IMR-90 (cell line): ENCODE measurements at regions not wholly inside any gene's neighbourhood (a gene's known extent, or its start where the extent isn't known, plus 50 kb on each side); places are given as distances from the start of the nearest gene placed in this dataset.

ENCODE experiments used
- ATAC-seq: fragments of 200-7000 bp; cut with Tn5 transposase; 2 replicates; pipeline ENCODE4 v1.9.1; 2020; ENCODE audit warnings: low read depth, mild to moderate bottlenecking, moderate library complexity
- BruUV-seq: library from RNA; stranded (reverse); fragments of 400-500 nt; replicated peaks from 2 replicates; lab custom pipeline; 2021; lab: Mats Ljungman, UMichigan
- CTCF ChIA-PET: fragments of 300-600 bp; formaldehyde crosslinking; extraction: SDS; loops from one replicate; lab custom pipeline; 2021; ENCODE audit warnings: antibody characterized with exemption; lab: Yijun Ruan, JAX
- POLR2A ChIA-PET: fragments of 300-600 bp; sonication (Branson Sonifier 250); formaldehyde crosslinking; loops from one replicate; lab custom pipeline; 2022; ENCODE audit warnings: antibody characterized with exemption; ENCODE audit not compliant: unreplicated experiment; lab: Charles Lee
- DNase-seq: peaks from one replicate; pipeline ENCODE4 v3.0.0; 2013
- H2AFZ ChIP-seq: replicated peaks from 2 replicates; pipeline ENCODE3; 2013; ENCODE audit warnings: low read length, mild to moderate bottlenecking; ENCODE audit not compliant: poor library complexity
- H2AK5ac ChIP-seq: 2 replicates; pipeline ENCODE4 v1.6.1; 2013; ENCODE audit warnings: low read depth, low read length, inconsistent platforms
- H2AK9ac ChIP-seq: replicated peaks from 2 replicates; pipeline ENCODE3; 2013; ENCODE audit warnings: mild to moderate bottlenecking, low read depth, low read length, moderate library complexity; ENCODE audit not compliant: poor library complexity
- H2BK120ac ChIP-seq: 2 replicates; pipeline ENCODE4 v1.6.1; 2013; ENCODE audit warnings: low read depth, low read length, inconsistent platforms
- H2BK15ac ChIP-seq: 3 replicates; pipeline ENCODE4 v1.6.1; 2013; ENCODE audit warnings: low read depth, low read length, inconsistent platforms
- H2BK20ac ChIP-seq: 2 replicates; pipeline ENCODE4 v1.6.1; 2013; ENCODE audit warnings: low read depth, mild to moderate bottlenecking, inconsistent platforms, low read length, moderate library complexity
- H2BK5ac ChIP-seq: 2 replicates; pipeline ENCODE4 v1.6.1; 2013; ENCODE audit warnings: mild to moderate bottlenecking, low read depth, low read length, inconsistent platforms; ENCODE audit not compliant: poor library complexity, severe bottlenecking
- H3K14ac ChIP-seq: replicated peaks from 2 replicates; pipeline ENCODE4 v1.6.1; 2013; ENCODE audit warnings: low read depth, low read length, inconsistent platforms
- H3K18ac ChIP-seq: 2 replicates; pipeline ENCODE4 v1.6.1; 2013; ENCODE audit warnings: low read depth, low read length, control low read depth
- H3K23ac ChIP-seq: 2 replicates; pipeline ENCODE4 v1.6.1; 2013; ENCODE audit warnings: low read depth, low read length, inconsistent platforms
- H3K27ac ChIP-seq: 2 replicates; pipeline ENCODE4 v1.5.1; 2013; ENCODE audit warnings: mild to moderate bottlenecking, control low read depth, low read length; ENCODE audit not compliant: insufficient read depth
- H3K27me3 ChIP-seq: 2 replicates; pipeline ENCODE4 v1.6.1; 2013; ENCODE audit warnings: low read length; ENCODE audit not compliant: control insufficient read depth, insufficient read depth
- H3K36me3 ChIP-seq: 2 replicates; pipeline ENCODE4 v1.6.1; 2013; ENCODE audit warnings: low read length, mixed read lengths; ENCODE audit not compliant: control insufficient read depth, insufficient read depth
- H3K4ac ChIP-seq: 2 replicates; pipeline ENCODE4 v1.6.1; 2013; ENCODE audit warnings: low read depth, low read length, inconsistent platforms
- H3K4me1 ChIP-seq: 2 replicates; pipeline ENCODE4 v1.6.1; 2013; ENCODE audit warnings: low read length, mixed read lengths; ENCODE audit not compliant: control insufficient read depth, insufficient read depth
- H3K4me2 ChIP-seq: 2 replicates; pipeline ENCODE4 v1.6.1; 2013; ENCODE audit warnings: low read depth, mild to moderate bottlenecking, control low read depth, low read length, moderate library complexity
- H3K4me3 ChIP-seq: 2 replicates; pipeline ENCODE4 v1.5.1; 2013; ENCODE audit warnings: low read depth, mild to moderate bottlenecking, control low read depth, low read length, moderate library complexity; ENCODE audit not compliant: insufficient read depth
- H3K56ac ChIP-seq: 2 replicates; pipeline ENCODE4 v1.6.1; 2013; ENCODE audit warnings: low read length, inconsistent platforms; ENCODE audit not compliant: insufficient read depth; ENCODE audit errors: extremely low read depth
- H3K79me1 ChIP-seq, 2 experiments: 2 replicates each; pipeline ENCODE4 v1.6.1; 2013; ENCODE audit warnings: low read length in 2 of 2, inconsistent platforms in 1 of 2, low read depth in 1 of 2
- H3K9ac ChIP-seq: 2 replicates; pipeline ENCODE4 v1.6.1; 2013; ENCODE audit warnings: low read depth, low read length, control low read depth
- H3K9me1 ChIP-seq: 2 replicates; pipeline ENCODE4 v1.6.1; 2013; ENCODE audit warnings: low read length, inconsistent platforms; ENCODE audit not compliant: insufficient read depth
- H3K9me3 ChIP-seq: 2 replicates; pipeline ENCODE4 v1.6.1; 2013; ENCODE audit warnings: low read length; ENCODE audit not compliant: control insufficient read depth, insufficient read depth
- H4K20me1 ChIP-seq: 2 replicates; pipeline ENCODE4 v1.6.1; 2013; ENCODE audit warnings: low read length, inconsistent platforms; ENCODE audit not compliant: insufficient read depth
- H4K5ac ChIP-seq: 2 replicates; pipeline ENCODE4 v1.6.1; 2013; ENCODE audit warnings: mild to moderate bottlenecking, low read depth, low read length, control low read depth
- H4K8ac ChIP-seq, 2 experiments: 2 replicates each; pipeline ENCODE4 v1.6.1; 2013; ENCODE audit warnings: low read depth in 2 of 2, low read length in 2 of 2, control low read depth in 1 of 2, inconsistent platforms in 1 of 2
- H4K91ac ChIP-seq: 2 replicates; pipeline ENCODE4 v1.6.1; 2013; ENCODE audit warnings: low read depth, low read length, inconsistent platforms; ENCODE audit not compliant: insufficient read depth
- BHLHE40 ChIP-seq: fragments of 150-350 bp; IDR thresholded peaks from 2 replicates; pipeline ENCODE4 v1.6.1; 2016; ENCODE audit warnings: mild to moderate bottlenecking, low read depth, low read length
- CEBPB ChIP-seq: IDR thresholded peaks from 2 replicates; pipeline ENCODE4 v1.6.1; 2012; ENCODE audit warnings: low read depth, low read length, improper control_type of control experiment
- CHD1 ChIP-seq: IDR thresholded peaks from 2 replicates; pipeline ENCODE4 v1.6.1; 2012; ENCODE audit warnings: low read depth, low read length, improper control_type of control experiment
- FOS ChIP-seq: fragments of 150-350 bp; IDR thresholded peaks from 2 replicates; pipeline ENCODE4 v1.6.1; 2016; ENCODE audit warnings: low read depth, low read length
- MXI1 ChIP-seq: IDR thresholded peaks from 2 replicates; pipeline ENCODE4 v1.6.1; 2012; ENCODE audit warnings: low read depth, mild to moderate bottlenecking, low read length, moderate library complexity, borderline replicate concordance
- NFE2L2 ChIP-seq: fragments of 150-350 bp; IDR thresholded peaks from 2 replicates; pipeline ENCODE4 v1.6.1; 2016; ENCODE audit warnings: low read depth, mild to moderate bottlenecking, low read length
- POLR2A ChIP-seq: IDR thresholded peaks from 2 replicates; pipeline ENCODE4 v1.6.1; 2012; ENCODE audit warnings: mild to moderate bottlenecking, low read depth, low read length
- RAD21 ChIP-seq: IDR thresholded peaks from 2 replicates; pipeline ENCODE4 v1.6.1; 2012; ENCODE audit warnings: low read length, improper control_type of control experiment
- SMC3 ChIP-seq: fragments of 150-350 bp; IDR thresholded peaks from 2 replicates; pipeline ENCODE4 v1.6.1; 2016; ENCODE audit warnings: low read depth, mild to moderate bottlenecking, antibody characterized with exemption, low read length, moderate library complexity
- USF2 ChIP-seq: fragments of 150-350 bp; IDR thresholded peaks from 2 replicates; pipeline ENCODE4 v1.6.1; 2017; ENCODE audit warnings: mild to moderate bottlenecking, antibody characterized with exemption, low read length, low read depth
- WGBS, 2 experiments: methylation state at CpG; one replicate each; pipeline versions ENCODE4 v1.1.5 to v1.1.7; 2013; ENCODE audit warnings: missing lambda C conversion rate in 2 of 2; ENCODE audit not compliant: insufficient read length in 1 of 2; ENCODE audit errors: extremely low coverage in 2 of 2; 5-methylcytosine and 5-hydroxymethylcytosine counted together
- dilution Hi-C: fragments of 300-500 bp; cut with HindIII; formaldehyde crosslinking; loops from one replicate; pipeline ENCODE4 v1.14.3; 2018; ENCODE audit warnings: low sequenced_read_pairs; ENCODE audit not compliant: unreplicated experiment
- in situ Hi-C: fragments of 300-500 bp; cut with MboI; formaldehyde crosslinking; loops from 3 replicates; pipeline ENCODE4 v1.14.3; 2019; ENCODE audit warnings: low sequenced_read_pairs, inconsistent platforms, mixed read lengths
- intact Hi-C: fragments of 100-400 bp; cut with micrococcal nuclease; formaldehyde crosslinking; loops from 2 replicates; pipeline ENCODE4 v1.10.0; 2022

GRCh38 chr13:71254384-71254783 is 612.6 kb downstream of the DACH1 start:
- intact Hi-C loops (no loop called here), dilution Hi-C loops (no loop called here), in situ Hi-C loops (no loop called here)
- H2AFZ ChIP-seq, result no peak overlapping the region
- H3K4ac ChIP-seq, result no peak overlapping the region
- no peak overlapping the region for H2AK5ac ChIP-seq
- H4K20me1 ChIP-seq, result no peaks in the 10 kb centered on the region
- H3K18ac ChIP-seq, result no peak overlapping the region
- no peak overlapping the region for H2BK15ac ChIP-seq
- H2BK120ac ChIP-seq, result no peak overlapping the region
- H3K36me3 ChIP-seq, result no peaks in the 10 kb centered on the region
- no peak for TF ChIP-seq SMC3
- no peak for TF ChIP-seq NFE2L2
- no peak for TF ChIP-seq BHLHE40
- TF ChIP-seq POLR2A, result no peak
- TF ChIP-seq CEBPB, result no peak
- no peak for TF ChIP-seq RAD21
- no peak for TF ChIP-seq USF2
- TF ChIP-seq CHD1, result no peak
- TF ChIP-seq FOS, result no peak
- TF ChIP-seq MXI1, result no peak
- no peaks in the 10 kb centered on the region for H3K9me3 ChIP-seq
- no peak overlapping the region for H3K56ac ChIP-seq
- H4K5ac ChIP-seq, result no peak overlapping the region
- no peak overlapping the region for H2BK20ac ChIP-seq
- no peak overlapping the region for H3K23ac ChIP-seq
- no peaks in the 10 kb centered on the region for H3K27me3 ChIP-seq
- ChIA-PET POLR2A (no interaction called here), CTCF (no interaction called here)
- no peak overlapping the region for H3K27ac ChIP-seq
- ATAC-seq (no peak), DNase-seq (no peak)
- H3K4me3 ChIP-seq, result no peak overlapping the region
- no peaks in the 10 kb centered on the region for H3K4me1 ChIP-seq
- no peak overlapping the region for H3K14ac ChIP-seq
- H3K79me1 ChIP-seq, result no peaks in the 10 kb centered on the region
- H3K4me2 ChIP-seq, result no peak overlapping the region
- 60% methylated on average over 1 of the region's 4 CpGs; no CpG with 5 or more reads in 1 of the 2 experiments for WGBS, 2 experiments
- no TSS peak for BruUV-seq
- H4K8ac ChIP-seq, result no peak overlapping the region
- H3K9me1 ChIP-seq, result no peaks in the 10 kb centered on the region
- no peak overlapping the region for H2BK5ac ChIP-seq
- H2AK9ac ChIP-seq, result no peak overlapping the region
- no peak overlapping the region for H3K9ac ChIP-seq
- H4K91ac ChIP-seq, result no peak overlapping the region
